WERI-Rb-1 (cell line): ENCODE measurements at regions not wholly inside any gene's neighbourhood (a gene's known extent, or its start where the extent isn't known, plus 50 kb on each side); places are given as distances from the start of the nearest gene placed in this dataset.

Experiments
- DNase-seq: peaks from one replicate; pipeline ENCODE4 v3.0.0-alpha.2; 2020
- H3K27ac ChIP-seq: fragments of 250-450 bp; sonication (Bioruptor Pico); 2 replicates; pipeline ENCODE4 v1.5.1; 2020; ENCODE audit warnings: mild to moderate bottlenecking, moderate library complexity
- H3K27me3 ChIP-seq: fragments of 250-450 bp; sonication (Bioruptor Pico); 2 replicates; pipeline ENCODE4 v1.5.1; 2021; ENCODE audit warnings: mild to moderate bottlenecking, low read depth, moderate library complexity; ENCODE audit not compliant: insufficient read depth, severe bottlenecking
- H3K36me3 ChIP-seq: fragments of 250-450 bp; sonication (Bioruptor Pico); 2 replicates; pipeline ENCODE4 v1.5.1; 2020; ENCODE audit warnings: mild to moderate bottlenecking, moderate library complexity
- H3K4me3 ChIP-seq: 2 replicates; pipeline ENCODE4 v1.5.1; 2011; ENCODE audit warnings: low read depth, mild to moderate bottlenecking, control low read depth, low read length
- H3K9me3 ChIP-seq: fragments of 250-450 bp; sonication (Bioruptor Pico); 2 replicates; pipeline ENCODE4 v1.5.1; 2021; ENCODE audit warnings: mild to moderate bottlenecking, moderate library complexity; ENCODE audit not compliant: severe bottlenecking
- TF ChIP-seq, protein P1 (sequence below): IDR thresholded peaks from 2 replicates; pipeline ENCODE4 v1.5.1; 2011; ENCODE audit warnings: low read depth, mild to moderate bottlenecking, control low read depth, inconsistent platforms, low read length

DNA sequence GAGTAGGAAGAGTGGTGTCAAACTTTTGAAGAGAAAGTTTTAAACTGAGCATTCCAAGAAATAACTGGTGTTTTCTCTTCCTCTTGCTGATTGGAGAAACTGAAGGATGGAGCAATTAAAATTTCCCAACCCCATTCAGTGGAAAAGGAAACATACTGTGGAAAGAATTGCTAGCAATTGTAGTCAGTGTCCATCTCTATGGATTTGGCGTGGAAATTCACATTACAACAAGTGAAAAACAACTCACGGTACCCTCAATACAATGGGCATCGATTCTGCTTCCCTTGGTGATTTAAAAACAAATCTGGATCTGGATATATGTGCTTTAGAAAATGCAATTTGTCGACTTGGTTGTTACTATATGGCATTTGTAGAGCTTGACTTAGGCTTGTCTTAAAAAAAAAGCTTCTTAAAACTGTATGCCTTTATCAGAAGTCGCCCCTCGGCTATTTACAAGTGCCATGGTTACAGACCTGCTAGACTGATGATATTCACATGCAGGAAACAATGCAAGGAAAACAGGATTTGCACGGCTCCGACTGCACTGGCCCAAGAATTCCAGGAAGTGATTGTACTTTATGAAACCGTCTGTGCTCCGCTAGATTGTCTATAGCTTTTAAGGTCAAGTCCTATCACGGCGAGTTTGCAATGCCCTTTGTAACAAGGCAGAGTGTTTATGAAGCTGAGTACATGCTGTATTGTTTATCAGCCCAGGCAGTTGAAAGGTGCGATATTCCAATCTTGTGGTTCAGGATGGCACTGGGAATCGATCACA is 131.7 kb upstream of the PHACTR1 start:
- Histone ChIP-seq H3K4me3 (no peak overlapping the region), H3K36me3 (no peaks in the 10 kb centered on the region), H3K27me3 (no peaks in the 10 kb centered on the region), H3K27ac (no peak overlapping the region), H3K9me3 (no peaks in the 10 kb centered on the region)
- TF ChIP-seq, protein P1, sequence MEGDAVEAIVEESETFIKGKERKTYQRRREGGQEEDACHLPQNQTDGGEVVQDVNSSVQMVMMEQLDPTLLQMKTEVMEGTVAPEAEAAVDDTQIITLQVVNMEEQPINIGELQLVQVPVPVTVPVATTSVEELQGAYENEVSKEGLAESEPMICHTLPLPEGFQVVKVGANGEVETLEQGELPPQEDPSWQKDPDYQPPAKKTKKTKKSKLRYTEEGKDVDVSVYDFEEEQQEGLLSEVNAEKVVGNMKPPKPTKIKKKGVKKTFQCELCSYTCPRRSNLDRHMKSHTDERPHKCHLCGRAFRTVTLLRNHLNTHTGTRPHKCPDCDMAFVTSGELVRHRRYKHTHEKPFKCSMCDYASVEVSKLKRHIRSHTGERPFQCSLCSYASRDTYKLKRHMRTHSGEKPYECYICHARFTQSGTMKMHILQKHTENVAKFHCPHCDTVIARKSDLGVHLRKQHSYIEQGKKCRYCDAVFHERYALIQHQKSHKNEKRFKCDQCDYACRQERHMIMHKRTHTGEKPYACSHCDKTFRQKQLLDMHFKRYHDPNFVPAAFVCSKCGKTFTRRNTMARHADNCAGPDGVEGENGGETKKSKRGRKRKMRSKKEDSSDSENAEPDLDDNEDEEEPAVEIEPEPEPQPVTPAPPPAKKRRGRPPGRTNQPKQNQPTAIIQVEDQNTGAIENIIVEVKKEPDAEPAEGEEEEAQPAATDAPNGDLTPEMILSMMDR, result no peak
- no peak for DNase-seq

DNA sequence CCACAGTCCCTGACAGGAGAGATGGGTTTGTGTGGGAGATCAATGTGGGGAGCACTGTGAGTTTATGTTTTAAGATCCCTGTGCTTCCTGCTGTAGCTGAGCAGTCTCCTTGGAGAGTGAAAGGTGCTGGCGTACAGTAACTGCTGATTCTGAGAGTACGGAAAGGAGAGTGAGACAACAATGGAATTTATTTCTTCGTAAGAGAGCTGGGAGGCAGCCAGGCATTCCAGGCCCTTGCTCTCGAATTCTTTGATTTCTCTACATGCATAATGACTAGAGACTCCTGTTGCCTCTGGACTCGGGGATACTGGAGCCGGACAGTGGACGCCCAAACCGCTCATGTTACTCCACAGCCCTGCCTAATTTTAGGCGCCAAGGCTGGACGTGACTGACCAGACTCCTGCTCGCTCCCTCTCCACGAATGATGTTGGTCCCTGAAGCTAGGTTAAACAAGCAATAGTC is 131.0 kb upstream of the PHACTR1 start:
- Histone ChIP-seq H3K9me3 (no peaks in the 10 kb centered on the region), H3K27ac (no peak overlapping the region), H3K4me3 (no peak overlapping the region), H3K36me3 (no peaks in the 10 kb centered on the region), H3K27me3 (no peaks in the 10 kb centered on the region)
- DNase-seq, result no peak
- TF ChIP-seq, protein P1, result no peak

DNA sequence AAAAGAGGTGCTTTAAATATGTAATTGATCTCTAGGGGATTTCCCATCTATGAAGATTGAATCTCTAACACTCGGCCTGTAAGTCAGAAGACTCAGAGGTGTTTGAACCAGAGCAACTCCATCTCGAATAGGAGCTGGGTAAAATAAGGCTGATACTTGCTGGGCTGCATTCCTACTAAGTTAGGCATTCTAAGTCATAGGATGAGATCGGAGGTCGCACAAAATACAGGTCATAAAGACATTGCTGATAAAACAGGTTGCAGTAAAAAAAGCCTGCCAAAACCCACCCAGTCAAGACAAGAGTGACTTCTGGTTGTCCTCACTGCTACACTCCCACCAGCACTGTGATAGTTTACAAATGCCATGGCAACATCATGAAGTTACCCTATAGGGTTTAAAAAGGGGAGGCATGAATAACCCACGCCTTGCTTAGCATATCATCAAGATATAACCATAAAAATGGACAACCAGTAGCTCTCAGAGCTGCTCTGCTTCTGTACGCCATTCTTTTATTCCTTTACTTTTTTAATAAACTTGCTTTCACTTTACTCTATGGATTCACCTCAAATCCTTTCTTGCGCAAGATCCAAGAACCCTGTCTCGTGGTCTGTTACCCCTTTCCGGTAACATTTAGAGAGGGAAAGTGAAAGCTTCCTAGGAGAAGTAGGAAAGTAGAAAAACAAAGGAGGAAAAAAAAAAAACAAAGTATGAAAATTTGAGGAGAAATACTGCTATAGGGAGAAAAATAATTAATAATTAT is 129.7 kb upstream of the PHACTR1 start:
- H3K9me3 ChIP-seq, result no peaks in the 10 kb centered on the region
- H3K4me3 ChIP-seq, result no peak overlapping the region
- TF ChIP-seq, protein P1, result no peak
- H3K27ac ChIP-seq, result no peak overlapping the region
- no peak for DNase-seq
- H3K27me3 ChIP-seq, result no peaks in the 10 kb centered on the region
- no peaks in the 10 kb centered on the region for H3K36me3 ChIP-seq

DNA sequence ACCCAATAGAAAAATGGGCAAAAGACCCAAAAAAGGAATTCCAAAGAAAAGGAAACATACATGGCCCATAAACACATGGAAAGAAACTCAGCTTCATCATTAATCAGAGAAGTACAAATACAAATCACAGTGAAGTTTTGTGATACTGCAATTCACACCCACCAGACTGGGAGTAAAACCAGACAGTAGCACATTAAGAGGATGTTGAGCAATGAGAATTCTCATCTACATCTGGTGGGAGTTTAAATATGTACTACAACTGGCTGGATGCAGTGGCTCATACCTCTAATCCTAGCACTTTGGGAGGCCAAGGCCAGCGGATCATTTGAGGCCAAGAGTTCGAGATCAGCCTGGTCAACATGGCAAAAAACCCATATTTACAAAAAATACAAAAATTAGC is 125.7 kb upstream of the PHACTR1 start:
- no peak for DNase-seq
- TF ChIP-seq, protein P1, result no peak

DNA sequence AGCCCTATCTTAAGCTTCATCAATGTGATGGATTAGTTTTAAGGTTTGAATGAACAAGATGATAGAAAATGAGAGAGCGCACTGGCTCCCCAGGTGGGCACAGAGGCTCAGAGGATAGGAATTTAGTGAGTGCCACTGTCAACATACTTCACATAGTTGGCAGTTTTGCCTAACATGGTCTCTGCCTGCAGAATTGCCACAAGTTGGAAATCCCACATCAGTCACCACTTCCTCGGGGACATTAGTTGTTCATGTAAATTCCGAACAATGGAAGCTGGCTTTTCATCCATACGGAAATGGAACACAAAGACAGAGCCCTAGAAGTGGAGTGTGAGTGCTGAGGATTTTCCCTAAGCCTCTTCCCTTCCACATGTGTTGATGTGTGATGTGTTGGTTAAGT is 123.9 kb upstream of the PHACTR1 start:
- Histone ChIP-seq H3K27me3 (no peaks in the 10 kb centered on the region), H3K4me3 (no peak overlapping the region), H3K27ac (no peak overlapping the region), H3K36me3 (no peaks in the 10 kb centered on the region), H3K9me3 (no peaks in the 10 kb centered on the region)
- TF ChIP-seq, protein P1, result no peak
- DNase-seq, result no peak

More for the DNA sequence above, 125.7 kb upstream of the PHACTR1 start:
- no peak overlapping the region for H3K4me3 ChIP-seq
- H3K27me3 ChIP-seq, result no peaks in the 10 kb centered on the region
- no peaks in the 10 kb centered on the region for H3K9me3 ChIP-seq
- H3K27ac ChIP-seq, result no peak overlapping the region
- no peaks in the 10 kb centered on the region for H3K36me3 ChIP-seq
